ENCODE measurements at regions not wholly inside any gene's neighbourhood (a gene's known extent, or its start where the extent isn't known, plus 50 kb on each side); places are given as distances from the start of the nearest gene placed in this dataset.
"Not testable (repeated sequence)": the region's sequence is repeated elsewhere in the genome, so short reads cannot be mapped to it uniquely, and the experiment has no call there.

DNA sequence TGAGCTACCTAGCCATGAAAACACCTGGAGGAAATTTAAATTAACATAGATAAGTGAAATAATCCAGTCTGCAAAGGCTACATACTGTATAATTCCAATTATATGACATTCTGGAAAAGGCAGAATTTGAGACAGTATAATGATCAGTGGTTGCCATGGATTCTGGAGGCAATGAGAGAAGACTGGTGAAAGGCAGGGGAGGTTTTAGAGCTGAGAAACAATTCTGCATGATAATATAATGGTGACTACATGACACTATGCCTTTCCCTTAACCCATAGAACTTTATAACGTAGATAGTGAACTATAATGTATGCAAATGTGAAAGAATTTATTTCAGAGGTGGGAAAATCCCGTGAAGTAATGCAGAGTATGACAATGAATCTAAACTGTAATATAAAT, 749.3 kb downstream of the TRIB2 start:
- no peak for DNase-seq

DNA sequence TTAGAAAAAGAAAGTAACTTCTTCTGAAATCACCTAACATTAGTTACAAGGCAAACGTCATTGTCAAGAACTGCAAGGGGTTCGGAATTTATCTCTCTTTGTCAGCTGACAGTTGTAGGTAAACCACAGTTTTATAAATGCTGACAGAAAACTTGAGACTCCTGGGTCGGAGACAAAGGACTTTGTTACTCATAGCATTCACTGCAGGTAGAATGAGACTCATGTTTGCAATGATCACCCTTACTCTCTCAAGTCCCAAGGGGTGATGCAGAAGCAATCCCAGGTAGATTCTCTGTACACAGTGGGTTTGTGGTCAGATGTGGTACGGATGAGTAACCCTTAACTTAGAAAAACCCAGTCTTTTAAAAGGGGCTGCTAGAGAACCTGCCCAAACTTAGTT, 757.8 kb downstream of the TRIB2 start:
- no peak for DNase-seq

DNA sequence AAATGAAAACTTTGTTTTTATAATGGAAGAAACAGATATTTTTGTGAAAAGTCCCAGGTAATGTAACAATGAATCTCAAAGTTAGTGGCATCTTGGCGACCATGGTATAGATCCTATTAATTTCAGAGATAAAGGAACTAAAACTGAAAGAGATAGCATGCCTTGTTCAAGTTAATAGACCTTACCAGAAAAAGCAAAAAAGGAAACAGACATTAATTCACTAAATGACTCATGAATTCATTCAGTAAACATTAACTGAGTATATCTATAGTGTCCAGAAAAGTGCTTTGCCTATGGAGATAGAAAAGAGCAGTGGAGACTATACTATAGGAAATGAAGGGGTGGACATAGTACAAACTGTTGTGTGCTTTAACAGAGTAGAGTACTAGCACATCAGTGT, 763.3 kb downstream of the TRIB2 start:
- DNase-seq = no peak

DNA sequence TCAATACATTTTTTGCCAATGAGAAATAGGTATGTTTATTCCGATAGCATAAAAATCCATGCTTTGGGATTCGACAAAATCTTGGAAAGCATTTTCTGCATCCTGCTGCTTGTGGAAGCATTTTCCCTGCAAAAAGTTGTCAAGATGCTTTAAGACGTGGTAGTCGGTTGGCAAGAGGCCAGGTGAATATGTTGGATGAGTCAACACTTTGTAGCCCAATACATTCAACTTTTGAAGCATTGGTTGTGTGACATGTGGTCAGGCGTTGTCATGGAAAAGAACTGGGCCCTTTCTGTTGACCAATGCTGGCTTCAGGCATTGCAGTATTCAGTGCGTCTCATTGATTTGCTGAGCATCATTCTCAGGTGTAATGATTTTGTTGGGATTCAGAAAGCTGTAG, 764.5 kb downstream of the TRIB2 start:
- DNase-seq = no peak

DNA sequence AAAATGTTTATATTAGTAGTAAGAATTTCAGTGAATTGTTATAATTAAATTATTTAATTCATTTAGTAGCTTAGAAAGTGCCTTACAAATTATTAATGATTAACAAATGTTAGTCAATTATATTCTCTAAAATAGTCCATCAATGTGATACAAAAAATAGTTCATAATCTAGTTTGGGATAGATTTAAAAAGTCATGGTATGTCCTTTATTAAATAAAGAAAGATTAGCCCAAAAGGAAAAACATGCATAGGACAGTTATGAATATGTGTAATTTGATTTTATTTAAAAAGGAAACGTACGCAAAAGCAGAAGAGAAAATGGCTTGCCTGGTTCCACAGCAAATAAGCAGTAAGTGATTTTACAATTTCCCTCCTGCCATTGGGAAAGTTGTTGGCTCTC, 768.5 kb downstream of the TRIB2 start:
- DNase-seq = no peak

DNA sequence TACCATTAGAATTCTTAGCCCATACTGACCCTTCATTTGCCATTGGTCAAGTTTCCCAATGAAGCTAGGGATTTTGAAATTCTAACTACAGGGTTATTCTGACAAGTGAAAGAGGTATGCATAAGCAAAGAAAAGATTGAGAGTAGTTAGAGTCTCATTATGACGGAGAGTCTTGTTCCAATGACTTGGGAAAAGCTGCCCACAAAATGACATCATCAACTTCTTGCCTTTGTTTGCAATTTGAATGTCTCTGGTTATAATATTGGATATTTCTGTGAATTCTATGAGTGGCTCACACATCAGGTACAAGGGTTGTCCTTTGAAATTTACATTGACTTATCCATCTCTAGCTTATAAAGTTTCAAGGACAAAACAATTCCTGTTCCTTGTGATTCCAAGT, 772.2 kb downstream of the TRIB2 start:
- no peak for DNase-seq

DNA sequence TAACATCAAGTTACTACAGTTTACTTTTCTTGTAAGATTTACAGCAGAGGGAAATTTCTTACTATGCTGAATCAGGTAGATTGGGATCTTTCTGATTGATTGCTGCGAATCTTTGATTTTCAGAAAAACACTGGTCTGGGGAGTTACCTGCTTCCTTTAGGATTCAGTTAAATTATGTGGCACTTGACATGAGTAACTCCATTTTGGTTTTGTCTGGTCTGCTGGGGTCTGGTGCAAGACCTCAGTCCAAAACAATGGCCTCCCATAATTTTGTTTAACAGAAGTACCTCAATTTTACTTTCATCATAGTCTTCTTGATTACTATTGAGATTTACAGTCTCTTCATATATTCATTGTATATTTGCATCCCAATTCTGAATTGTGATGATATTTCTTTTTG, 775.5 kb downstream of the TRIB2 start:
- DNase-seq = no peak

DNA sequence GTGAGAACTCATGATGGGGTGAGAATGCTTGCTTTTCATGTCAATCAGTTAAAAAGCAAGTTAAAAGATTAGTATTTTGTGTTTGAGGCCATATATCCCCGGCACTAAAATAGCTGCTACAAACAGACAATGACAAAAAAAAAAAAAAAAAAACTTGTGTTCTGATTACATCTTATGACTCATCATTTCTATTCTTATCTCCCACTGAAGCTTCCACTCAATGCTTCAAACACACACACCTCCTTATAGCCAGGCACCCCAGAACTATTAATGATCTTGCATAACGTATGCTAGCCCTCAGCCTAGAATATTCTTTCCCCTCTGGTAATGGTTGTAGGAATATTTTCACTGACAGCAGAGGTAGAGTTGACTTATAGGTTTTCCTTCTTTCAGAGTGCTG, 778.3 kb downstream of the TRIB2 start:
- no peak for DNase-seq

DNA sequence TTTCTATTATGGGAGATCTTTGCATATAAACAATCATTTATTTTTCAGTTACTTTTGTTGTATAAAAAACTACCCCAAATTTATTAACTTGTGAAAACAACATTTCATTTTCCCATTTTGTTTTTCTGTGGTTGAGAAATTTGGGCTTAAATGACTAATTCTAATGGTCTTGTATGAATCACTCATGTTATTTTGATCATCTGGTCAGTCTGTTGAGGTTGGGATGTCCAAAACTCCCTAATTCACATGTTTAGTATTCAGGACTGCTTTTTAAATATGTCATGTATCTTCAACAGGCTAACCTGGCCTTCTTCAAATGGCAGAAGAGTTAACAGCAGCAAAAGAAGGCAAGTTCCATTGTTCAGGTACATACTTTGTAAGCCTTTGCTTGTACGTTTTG, 788.1 kb downstream of the TRIB2 start:
- DNase-seq = no peak

DNA sequence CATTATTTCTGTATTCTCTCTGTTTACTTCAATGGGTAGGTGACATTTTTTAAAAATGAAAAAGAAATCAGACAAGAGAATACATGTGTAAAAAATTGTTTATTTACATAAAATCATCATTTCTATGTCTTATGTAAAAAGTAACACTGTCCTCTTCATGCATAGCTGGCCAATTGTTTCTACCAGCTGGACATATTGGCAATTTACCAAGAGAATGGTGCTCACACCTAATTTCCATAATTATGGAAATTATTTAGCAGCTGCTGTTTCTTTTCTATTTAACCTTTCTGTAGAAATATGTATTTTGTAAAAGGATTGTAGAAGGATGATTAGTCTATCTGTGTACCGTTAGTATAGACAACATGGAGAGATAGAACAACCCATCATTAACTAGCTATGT, 791.9 kb downstream of the TRIB2 start:
- DNase-seq = no peak

DNA sequence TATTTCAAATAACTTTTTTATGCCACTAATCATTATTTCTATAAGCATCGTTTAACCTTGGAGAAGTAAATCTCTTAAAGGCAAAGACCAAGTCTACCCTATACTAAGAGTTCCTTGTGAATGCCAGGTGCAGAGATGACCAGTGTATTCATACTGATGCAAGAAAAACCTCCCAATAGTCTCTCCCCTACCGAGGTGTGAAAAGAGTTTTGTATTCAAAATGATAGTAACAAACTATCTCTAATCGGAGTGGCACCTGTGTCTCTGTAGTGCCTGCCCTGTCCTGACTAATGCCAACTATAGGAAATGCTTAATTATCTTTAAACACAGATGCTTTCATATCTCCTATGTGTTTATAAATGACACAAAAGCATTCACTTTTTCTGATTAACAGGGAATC, 798.5 kb downstream of the TRIB2 start:
- DNase-seq = no peak

DNA sequence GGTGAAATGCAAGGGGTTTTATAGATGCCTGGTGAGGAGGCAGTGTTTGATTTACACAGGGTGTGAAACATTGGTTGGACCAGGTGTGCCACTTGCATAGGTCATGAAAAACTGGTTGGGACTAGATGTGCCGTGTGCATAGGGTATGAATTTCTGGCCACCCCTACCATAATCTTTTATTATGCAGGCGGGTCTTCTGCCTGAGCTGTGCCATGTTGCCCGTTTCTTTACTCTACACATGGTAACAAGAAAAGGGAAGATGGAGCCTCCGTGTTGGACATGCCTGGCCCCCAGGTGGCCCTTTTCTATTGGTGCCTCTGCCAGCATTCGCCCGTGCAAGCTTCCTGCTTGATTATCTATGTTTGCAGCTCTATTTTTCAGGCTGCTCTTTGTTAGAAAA, 805.4 kb downstream of the TRIB2 start:
- DNase-seq = no peak

DNA sequence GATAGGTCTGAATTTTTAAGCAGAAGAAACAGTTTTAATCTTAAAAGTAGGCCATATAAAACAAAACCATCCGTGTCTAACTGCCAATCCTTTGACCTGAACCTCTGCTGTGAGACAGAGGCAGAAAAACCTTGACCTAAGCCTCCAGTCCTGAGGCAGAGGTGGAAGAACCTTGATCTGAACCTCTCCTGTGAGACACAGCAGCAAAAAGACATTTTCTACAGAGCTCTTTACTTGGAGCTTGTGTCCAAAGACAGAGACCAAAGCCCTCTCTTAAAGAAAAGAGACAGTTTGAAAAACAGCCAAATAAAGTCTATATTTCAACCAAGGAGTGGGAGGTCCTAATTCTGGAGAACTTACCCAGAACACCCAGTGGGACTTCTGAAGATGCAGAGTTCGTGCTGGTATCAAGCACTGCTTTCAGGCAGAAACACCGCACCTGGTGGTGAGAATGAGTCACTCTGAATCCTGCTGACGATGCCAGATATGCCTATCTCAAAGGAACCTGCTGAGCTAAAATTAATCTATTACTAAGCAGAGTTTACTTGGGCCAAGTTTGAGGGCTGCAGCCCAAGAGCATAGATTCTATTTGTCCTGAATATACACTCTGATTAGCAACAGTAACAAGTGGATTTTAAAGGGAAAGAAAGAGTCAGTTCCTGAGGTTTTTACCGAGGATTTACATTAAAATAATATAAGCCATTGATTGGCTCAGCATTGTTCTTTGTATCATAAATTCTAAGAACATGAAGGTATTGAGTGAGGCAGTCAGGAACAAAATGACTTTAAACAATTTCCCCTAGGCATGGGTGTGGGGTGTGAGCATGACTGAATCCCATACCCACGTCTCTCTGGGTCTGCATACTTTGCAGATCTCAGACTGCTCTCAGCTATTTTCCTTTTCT, 806.4 kb downstream of the TRIB2 start:
- DNase-seq = no peak

DNA sequence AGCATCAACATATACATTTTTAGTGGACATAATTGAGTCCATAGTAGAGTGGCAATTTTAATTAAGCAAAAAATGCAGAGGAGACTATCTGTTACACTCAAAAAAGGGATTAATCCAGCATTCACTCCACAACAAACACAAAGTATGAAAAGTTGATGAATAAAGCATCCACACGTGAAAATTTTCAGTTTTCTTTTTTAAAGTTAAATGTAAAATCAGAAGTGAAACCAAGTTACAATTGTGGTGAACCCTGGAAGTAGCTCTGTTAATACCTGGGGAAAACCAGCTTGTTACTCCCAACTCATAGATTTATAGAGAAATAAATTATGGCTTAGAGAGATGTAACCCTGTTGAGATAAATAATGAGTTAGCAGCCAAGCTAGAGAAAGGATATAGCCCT, 807.8 kb downstream of the TRIB2 start:
- DNase-seq = no peak

DNA sequence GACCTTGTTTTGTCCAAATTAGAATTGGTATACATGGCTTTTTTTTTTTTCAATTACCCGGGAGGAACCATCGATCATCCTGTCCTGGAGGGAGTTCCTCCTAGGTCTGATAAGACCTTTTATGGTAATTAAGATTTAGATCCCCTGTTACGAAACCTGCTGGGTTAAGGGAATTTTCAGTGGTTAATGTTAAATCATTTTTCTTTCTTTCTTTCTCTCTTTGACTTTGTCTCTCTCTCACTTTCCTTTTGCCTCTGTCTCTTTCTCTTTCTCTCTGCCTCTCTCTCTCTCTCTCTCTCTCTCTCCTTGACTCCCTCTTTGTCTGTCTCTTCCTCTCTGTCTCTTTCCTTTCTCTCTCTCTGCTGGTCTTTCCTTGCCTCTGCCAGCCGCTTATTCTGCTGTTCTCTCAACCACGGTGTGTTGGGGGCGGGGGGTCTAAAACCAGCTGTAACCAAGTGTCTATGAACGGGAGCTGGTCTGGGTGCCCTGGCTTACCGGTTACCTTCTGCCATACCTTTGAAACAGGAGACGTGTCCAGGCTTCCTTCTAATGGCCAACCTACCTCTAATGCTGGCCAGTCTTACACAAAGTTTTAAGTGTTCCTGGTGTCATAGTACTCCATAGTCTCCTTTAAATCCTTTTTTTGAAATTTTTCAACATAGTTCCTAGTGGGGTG, 815.1 kb downstream of the TRIB2 start:
- not testable (repeated sequence) for DNase-seq

DNA sequence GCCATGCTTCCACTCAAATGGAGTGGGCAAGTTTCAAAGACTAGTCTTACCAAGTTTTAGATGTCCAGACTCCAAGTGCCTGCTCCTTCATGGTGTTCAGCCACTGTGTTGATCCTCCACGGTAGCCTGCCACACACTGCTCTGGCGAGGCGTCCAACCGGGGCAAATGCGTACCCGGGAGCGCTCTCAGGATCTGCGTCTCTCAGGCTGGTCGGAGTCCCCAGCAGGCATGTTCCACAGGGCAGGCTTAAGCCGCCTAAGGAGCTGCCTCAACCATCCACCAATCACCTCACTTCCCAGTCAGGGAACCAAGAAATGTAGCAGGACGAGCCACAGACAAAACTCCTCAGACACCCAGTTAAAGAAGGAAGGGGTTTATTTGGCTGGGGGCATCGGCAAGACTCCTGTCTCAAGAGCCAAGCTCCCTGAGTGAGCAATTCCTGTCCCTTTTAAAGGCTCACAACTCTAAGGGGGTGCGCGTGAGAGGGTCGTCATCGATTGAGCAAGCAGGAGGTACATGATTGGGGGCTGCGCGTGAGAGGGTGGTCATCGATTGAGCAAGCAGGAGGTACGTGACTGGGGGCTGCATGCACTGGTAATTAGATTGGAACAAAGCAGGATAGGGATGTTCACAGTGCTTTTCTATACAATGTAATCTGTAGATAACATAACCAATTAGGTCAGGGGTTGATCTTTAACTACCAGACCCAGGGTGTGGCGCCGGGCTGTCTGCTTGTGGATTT, 816.2 kb downstream of the TRIB2 start:
- DNase-seq = not testable (repeated sequence)

DNA sequence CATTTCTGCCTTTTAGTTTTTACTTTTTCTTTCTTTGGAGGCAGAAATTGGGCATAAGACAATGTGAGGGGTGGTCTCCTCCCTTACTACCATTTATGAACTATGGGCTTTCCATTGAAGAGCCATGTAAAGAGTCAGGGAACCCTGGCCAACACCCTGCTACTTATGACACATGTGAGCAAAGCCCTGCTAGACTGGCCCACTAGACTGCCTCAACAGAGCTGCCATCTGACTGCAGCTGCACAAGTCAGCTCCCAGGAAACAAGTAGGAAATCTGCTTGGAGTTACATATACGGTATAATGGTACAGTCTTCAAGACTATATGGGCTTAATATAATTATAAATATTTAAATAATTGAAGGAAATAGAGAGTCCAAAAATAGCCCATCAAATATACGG, 816.8 kb downstream of the TRIB2 start:
- no peak for DNase-seq

DNA sequence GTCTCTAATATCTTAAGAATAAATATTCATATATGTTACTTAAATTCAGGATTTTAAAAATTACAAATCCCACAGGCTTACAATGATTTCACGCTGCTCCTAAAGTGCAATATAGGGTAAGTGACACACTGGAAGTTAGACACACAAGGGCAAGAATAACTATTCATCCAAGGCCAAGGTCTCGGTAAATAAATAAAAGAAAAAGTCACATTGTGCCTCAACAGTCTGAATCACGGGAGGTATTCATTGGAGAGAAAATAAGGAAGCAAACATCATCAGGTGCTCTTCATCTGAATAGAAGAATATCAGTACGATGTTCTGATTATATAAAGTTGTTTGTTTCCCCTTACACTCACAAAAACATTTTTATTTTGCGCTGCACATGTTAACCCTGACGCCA, 820.2 kb downstream of the TRIB2 start:
- no peak for DNase-seq

DNA sequence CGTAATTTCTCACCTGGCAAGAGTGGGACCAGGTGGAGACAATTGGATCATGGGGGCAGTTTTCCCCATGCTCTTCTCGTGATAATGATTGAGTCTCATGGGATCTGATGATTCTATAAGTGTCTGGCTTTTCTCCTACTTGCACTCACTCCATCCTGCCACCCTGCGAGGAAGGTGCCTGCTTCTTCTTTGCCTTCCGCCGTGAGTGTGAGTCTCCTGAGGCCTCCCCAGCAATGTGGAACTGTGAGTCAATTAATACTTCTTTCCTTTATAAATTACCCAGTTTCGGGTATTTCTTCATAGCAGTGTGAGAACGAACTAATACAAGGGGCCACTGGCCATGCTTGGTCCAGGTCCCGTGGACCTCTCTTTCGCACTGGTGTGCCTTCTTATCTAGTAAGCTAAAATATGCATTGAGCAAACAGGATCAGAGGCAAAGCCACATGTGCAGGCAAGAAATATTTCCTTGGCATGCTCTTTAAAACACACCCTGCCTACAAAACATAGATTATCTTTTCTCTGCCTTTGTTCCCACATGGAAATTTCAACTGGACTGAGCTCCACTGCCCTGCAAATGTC, 821.1 kb downstream of the TRIB2 start:
- no peak for DNase-seq

DNA sequence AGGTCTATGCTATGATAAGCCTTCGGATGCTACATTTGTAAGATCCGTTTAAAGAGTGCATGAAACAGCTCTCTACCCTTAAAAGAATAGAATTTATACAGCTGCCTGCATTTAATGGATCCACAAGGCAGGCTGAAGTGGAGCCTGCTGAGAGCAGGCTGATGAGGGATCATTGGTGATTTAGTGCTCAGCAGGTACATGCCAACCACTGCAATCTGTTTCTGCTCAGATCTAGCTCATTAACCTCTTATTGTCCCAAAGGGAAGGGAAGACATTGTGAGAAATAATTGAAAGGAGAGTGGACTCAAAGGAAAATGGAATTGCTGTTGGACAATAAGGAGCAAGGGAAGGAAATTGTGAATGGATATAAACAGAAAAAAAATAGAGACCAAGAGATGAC, 822.6 kb downstream of the TRIB2 start:
- no peak for DNase-seq

DNA sequence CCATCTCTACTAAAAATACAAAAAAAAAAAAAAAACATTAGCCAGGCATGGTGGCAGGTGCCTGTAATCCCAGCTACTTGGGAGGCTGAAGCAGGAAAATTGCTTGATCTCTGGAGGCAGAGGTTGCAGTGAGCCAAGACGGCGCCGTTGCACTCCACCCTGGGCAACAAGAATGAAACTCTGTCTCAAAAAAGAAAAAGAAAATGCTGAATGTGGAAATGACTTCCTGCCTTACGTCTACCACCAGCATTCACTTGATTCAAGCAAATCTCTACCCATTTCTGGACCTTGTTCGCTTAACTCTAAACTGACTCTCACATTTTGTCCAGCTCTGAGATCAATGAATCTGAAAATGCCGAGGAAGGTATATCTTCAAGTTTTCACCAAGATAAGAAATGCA, 825.3 kb downstream of the TRIB2 start:
- DNase-seq = no peak

DNA sequence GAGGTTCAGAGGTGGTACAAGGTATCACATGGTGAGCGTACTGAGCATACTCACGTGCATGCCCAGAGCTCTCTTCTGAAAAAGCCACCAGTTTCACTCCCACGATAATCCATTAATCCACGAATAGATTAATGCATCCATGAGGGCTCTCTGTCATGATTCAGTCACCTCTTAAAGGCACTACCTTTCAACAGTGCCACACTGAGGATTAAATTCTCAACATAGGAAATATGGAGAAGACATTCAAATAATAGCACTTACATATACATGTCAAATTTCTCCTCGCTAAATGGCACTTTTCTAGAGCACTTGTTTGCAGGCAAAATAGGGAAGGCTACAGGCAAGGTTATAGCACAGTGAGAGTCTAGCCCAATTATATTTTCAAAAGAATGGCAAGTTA, 825.9 kb downstream of the TRIB2 start:
- no peak for DNase-seq

DNA sequence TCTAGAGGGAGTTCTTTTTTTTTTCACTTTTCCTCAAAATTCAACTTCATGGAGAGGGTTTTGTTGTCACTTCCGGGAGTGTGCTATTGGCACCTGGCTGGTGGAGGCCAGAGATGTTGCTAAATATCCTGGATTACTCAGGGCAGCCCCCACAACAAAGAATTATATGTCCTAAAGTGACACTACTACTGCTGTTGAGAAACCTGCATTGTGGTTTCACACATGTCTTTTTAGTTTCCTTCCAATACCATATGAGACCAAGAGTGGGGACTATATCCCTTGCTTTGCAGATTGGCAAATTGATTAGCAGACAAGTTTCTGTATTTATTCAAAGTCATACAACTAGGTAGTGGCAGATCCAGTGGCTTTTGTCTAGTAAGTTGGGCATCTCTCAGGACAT, 826.8 kb downstream of the TRIB2 start:
- no peak for DNase-seq

DNA sequence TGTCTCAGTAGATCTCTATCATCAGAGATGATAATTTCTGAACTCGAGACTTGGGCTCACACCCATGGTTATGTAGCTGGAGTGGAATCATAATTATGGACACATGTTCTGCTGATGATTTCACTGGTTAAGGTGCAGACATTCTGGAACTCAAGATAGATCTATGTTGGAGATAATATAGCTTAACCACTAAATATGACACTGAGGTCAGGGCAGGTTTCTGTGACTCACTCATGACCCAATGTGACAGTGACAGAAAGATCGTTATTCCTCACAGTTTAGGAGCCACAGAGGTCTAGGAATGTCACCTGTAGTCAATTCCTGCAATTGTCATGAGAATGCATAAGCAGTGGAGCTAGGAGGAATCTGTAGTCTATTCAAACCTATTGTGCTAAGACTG, 828.6 kb downstream of the TRIB2 start:
- DNase-seq = no peak

Measured in stimulated activated CD4-positive, alpha-beta T cell treated with anti-CD3 and anti-CD28 coated beads, Interleukin-4, amount 100 ng/mL, for 24 hours (primary cell).